ENCODE measurements at regions not wholly inside any gene's neighbourhood (a gene's known extent, or its start where the extent isn't known, plus 50 kb on each side); places are given as distances from the start of the nearest gene placed in this dataset.
"Not testable (repeated sequence)": the region's sequence is repeated elsewhere in the genome, so short reads cannot be mapped to it uniquely, and the experiment has no call there.

- DNase-seq (ENCODE audit: low spot score) = no peak
Observed at GRCh38 chr1:214715126-214715525, 112.1 kb downstream of the CENPF start.

DNA sequence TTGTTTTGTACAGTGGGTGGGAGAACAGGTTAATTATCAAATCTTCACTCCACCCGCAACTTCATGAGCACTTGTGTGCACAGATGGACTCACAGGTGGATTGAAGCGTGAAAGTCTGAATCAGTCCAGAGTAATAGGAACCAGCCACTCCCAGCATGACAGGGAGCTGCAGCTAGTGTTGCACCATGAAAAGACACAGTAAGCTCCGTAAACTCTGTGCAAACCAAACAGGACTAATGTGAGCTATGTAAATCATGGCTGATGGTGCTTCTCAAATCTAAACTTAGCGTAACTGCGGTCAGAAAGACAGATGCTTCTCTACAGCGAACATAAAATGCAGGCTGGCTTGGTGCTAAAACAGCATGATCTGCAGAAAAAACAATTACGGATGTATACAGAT, 114.4 kb downstream of the CENPF start:
- DNase-seq (ENCODE audit: low spot score) = no peak

DNA sequence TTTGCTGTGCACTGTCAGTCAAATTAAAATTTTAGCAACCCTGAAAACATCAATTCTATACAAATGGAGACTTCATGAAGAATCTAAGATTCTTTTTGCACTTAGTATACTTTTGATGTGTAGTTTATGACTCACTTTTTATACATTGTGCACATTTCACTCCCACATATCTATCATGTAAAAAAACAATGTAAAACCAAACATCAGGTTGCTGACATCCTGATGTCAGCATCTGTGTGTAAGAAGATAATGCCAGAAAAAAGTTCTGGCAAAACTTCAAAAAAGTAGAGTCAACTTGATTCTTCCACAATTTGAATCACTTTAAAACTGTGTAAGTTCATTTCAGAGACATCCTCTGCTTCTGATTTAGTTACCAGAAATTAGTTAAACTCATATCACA, 115.7 kb downstream of the CENPF start:
- no peak for DNase-seq (ENCODE audit: low spot score)

DNA sequence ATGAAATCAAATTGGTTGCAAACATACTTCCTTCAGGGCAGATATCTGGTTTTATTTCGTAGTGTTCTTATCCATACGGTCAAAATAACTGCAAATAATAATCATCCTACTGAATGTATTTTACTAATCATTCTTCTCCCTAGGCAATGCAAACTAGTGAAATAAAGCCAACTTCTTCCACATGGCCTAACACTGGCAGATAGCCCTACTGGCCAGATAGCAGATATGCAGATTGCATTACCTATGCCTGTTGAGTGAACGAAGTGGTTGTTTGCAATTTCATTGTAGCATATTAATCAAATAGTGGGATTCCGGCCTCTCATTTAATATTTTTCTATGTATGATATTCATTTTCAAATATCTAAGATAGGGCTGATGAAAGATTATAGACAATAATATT, 116.2 kb downstream of the CENPF start:
- no peak for DNase-seq (ENCODE audit: low spot score)

GRCh38 chr1:214720561-214720960, 117.6 kb downstream of the CENPF start:
- no peak for DNase-seq (ENCODE audit: low spot score)

DNA sequence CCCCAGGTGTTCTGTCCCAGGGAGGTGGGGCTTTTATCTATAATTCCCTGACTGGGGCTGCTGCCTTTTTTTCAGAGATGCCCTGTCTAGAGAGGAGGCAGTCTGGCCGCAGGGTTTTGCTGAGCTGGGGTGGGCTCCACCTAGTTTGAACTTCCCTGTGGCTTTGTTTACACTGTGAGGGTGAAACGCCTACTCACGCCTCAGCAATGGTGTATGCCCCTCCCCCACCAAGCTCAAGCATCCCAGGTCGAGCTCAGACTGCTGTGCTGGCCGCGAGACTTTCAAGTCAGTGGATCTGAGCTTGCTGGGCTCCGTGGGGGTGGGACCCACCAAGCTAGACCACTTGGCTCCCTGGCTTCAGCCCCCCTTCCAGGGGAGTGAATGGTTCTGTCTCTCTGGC, 124.3 kb downstream of the CENPF start:
- DNase-seq (ENCODE audit: low spot score) = no peak

DNA sequence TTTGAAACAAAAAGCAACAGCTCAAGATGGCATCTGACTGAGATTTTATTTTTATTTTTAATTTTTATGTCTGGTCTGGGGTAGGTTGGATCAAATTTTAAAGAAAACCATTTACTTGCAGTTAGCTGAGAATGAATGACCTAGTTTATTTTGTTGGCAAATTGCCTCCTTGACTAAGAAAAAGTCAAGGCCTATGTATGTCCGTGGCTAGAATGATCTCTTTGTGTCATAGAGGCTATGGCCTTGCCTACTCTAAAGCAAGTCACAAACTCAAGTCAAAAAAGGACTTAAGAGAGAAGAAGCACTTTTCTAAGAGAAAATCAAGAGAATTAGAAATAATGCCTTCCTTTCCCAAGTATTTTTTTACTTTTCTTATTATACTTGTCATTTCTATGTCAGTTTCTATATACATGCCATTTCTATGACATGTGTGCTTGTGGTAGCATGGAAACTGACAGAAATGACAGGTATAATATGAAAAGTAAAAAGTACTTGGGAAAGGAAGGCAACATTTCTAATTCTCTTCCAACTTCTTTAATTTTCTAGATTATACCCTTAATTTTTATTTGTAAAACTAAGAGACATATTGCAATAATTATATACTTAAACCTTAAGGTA, 136.7 kb downstream of the CENPF start:
- DNase-seq (ENCODE audit: low spot score) = no peak

GRCh38 chr1:214740471-214740870, 137.5 kb downstream of the CENPF start:
- DNase-seq (ENCODE audit: low spot score) = no peak

DNA sequence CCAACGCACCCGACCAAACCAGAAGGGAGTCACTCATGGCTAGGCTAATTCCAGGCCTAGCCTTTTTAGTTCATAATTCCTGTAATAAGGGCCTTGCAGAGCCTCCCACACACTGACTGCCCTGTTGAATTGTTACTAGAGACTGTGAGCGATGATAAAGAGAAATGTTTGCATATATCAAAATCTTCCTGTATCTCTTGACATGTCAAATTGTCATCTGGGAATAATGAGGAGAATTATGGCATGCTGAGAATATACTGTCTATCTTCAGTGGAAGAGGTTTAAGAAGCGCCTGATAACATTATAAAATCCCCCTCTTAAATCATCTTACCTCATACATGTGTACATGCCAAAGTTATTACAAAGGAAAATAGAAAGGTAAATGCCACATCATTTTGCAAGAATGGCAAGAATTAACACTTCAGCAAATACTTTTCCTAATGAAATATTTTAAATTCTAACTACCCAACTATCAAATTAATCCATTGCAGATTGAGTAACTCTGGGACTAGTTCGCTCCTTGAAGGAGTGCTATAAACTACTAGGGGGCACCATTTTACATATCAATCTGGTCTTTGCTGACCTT, 144.1 kb downstream of the CENPF start:
- DNase-seq (ENCODE audit: low spot score) = no peak

DNA sequence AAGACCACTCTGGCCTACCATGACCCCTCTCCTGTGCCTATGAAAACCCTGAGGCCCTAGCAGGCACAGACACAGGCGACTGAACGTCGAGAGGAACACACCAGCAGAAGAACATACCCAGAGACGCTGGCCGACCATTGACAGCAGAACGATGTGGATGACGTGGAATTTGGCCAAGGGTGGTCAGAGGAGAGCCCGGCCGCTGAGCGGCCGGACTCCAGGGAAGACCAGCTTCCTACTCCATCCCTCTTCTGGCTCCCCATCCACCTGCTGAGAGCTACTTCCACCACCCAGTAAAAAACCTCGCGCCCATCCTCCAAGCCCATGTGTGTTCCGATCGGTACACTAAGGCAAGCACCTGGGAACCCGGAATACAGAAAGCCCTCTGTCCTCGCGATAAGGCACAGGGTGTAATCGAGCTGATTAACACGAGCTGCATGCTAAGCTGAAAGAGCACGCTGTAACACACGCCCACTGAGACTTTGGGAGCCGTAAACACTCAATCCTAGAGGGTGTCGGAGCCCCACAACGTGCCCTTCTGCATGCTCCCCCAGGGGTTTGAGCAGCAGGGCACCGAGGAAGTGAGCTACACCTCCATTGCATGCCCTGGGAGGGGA, 150.3 kb downstream of the CENPF start:
- no peak for DNase-seq (ENCODE audit: low spot score)

GRCh38 chr1:214761030-214761429, 158.0 kb downstream of the CENPF start:
- DNase-seq (ENCODE audit: low spot score) = no peak

GRCh38 chr1:214762902-214763301, 159.9 kb downstream of the CENPF start:
- DNase-seq (ENCODE audit: low spot score) = no peak

DNA sequence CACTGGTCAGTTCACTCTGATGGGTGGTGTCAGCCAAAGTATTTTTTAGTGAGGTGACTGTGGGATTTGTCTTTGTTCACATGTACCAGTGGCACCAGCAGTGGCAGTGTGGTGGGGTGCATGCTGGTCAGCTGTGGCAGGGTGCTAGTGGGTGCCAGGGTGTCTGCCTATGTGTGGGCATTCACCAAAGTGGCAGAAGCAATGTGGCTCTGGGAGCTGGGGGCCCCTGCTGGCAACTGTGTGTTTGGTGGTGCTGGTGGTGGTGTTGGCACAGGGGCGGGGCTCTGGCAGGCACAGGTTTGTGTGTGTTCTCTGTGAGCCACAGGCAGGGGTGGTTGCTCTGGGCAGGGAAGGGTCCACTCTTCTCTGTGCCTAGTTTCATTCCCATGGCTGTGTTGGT, 161.5 kb downstream of the CENPF start:
- DNase-seq (ENCODE audit: low spot score) = no peak

DNA sequence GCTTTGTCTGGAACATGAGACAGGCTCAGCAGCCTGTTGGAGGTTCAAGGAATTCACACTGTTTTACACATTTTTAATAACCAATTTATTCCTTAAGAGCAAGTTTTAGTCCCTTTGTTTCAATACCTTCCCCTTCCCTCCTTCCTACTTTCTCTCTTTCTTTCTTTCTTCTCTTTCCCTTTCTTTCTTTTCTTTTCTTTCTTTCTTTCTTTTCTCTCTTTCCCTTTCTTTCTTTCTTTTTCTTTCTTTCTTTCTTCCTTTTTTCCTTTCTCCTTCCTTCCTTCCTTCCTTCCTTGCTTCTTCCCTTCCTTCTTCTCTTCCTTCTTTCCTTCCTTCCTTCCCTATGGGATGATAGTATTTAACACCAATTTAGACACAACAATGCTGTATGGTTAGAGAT, 164.2 kb downstream of the CENPF start:
- no peak for DNase-seq (ENCODE audit: low spot score)

- not testable (repeated sequence) for DNase-seq (ENCODE audit: low spot score)
Observed at GRCh38 chr1:214769666-214770065, 166.7 kb downstream of the CENPF start.

DNA sequence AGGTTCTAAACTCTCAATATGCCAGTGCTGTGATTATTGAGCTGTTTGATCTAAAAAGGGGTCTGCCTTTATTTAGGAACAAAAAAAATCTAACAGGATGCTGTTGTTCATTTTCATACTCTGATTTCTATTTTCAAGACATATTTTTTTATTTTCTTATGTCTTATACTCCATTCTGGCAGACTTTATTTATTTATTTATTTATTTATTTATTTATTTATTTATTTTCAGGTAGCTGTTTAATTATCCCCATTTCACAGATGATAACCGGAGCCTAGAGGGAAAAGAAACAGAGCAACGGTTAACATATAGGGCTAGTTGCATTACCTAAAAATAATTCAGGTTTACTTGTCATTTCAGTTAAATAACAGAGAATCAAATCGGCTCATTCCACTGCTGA, 174.4 kb downstream of the CENPF start:
- DNase-seq (ENCODE audit: low spot score) = no peak

DNA sequence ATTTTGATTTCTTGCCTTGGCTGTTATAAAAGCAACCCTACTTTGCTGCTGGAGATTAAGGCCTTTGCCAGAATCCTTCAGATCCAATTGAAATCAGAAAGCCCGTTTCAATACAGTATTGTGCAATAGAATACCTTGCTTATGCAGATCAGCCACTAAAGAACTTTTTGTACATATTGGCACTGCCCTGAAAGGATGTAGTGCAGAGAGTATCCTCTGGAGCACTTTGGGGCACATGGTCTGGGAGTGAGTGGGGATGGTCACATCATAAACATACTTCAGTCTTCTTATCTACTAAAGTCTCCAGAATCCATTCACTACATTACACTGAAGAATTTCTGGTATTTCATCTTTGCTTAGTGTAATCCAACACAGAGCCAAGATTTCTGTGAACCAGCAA, 189.0 kb downstream of the CENPF start:
- no peak for DNase-seq (ENCODE audit: low spot score)

- no peak for DNase-seq (ENCODE audit: low spot score)
Observed at GRCh38 chr1:214792527-214793186, 189.7 kb downstream of the CENPF start.

- DNase-seq (ENCODE audit: low spot score) = no peak
Observed at GRCh38 chr1:214793708-214794107, 190.7 kb downstream of the CENPF start.

GRCh38 chr1:214801191-214801590, 198.2 kb downstream of the CENPF start:
- no peak for DNase-seq (ENCODE audit: low spot score)

GRCh38 chr1:214808845-214809460, 206.0 kb downstream of the CENPF start:
- DNase-seq (ENCODE audit: low spot score) = peak; percentile 6

DNA sequence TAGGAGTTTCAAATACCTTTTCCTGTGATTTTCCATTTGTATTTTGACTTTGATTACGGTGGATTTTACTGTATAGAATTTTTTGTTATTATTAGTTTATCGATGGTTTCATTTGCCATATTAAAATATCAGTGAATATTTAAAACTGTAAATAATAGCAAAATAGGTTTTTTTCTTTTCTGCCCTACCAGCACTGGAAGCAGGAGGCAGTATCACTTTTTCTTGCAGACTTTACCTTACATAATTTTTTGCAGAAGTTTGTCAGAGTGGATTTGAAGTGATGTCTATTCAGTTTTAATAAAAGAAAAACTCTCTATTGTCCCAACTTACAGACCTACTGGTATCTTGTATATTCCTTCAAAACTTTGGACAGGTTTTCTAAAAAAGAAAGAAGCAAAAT, 213.6 kb downstream of the CENPF start:
- DNase-seq (ENCODE audit: low spot score) = no peak

All from LoVo (cell line).